NCI-H2196 treated with DMSO at 0.1 percent for 48 hours (cell line): ENCODE measurements at regions not wholly inside any gene's neighbourhood (a gene's known extent, or its start where the extent isn't known, plus 50 kb on each side); places are given as distances from the start of the nearest gene placed in this dataset.
"Not testable (repeated sequence)": the region's sequence is repeated elsewhere in the genome, so short reads cannot be mapped to it uniquely, and the experiment has no call there.

Source experiments
- DNase-seq: peaks from one replicate; lab custom pipeline; 2025; ENCODE audit not compliant: unreplicated experiment; lab: John Stamatoyannopoulos, UW

- no peak for DNase-seq
These were observed 156.0 kb upstream of the BCOR start for GRCh38 chrX:40253771-40254170.

- no peak for DNase-seq
These were observed 151.8 kb upstream of the BCOR start for GRCh38 chrX:40249582-40249981.

GRCh38 chrX:40248822-40249221 lies 151.1 kb upstream of the BCOR start:
- no peak for DNase-seq

GRCh38 chrX:40247848-40248622 lies 150.3 kb upstream of the BCOR start:
- DNase-seq: no peak

GRCh38 chrX:40247382-40247781 lies 149.6 kb upstream of the BCOR start:
- DNase-seq: no peak

- DNase-seq: no peak
These were observed 147.8 kb upstream of the BCOR start for GRCh38 chrX:40245488-40246071.

GRCh38 chrX:40244980-40245379 lies 147.2 kb upstream of the BCOR start:
- no peak for DNase-seq

GRCh38 chrX:40243755-40244515 lies 146.2 kb upstream of the BCOR start:
- no peak for DNase-seq

- DNase-seq: no peak
These were observed 143.1 kb upstream of the BCOR start for GRCh38 chrX:40240844-40241243.

GRCh38 chrX:40237731-40238178 lies 140.0 kb upstream of the BCOR start:
- no peak for DNase-seq

GRCh38 chrX:40230646-40231045 lies 132.9 kb upstream of the BCOR start:
- no peak for DNase-seq

- no peak for DNase-seq
These were observed 129.4 kb upstream of the BCOR start for GRCh38 chrX:40227125-40227524.

- DNase-seq: no peak
These were observed 126.9 kb upstream of the BCOR start for GRCh38 chrX:40224658-40225057.

GRCh38 chrX:40222612-40223011 lies 124.9 kb upstream of the BCOR start:
- DNase-seq: not testable (repeated sequence)

GRCh38 chrX:40213092-40213491 lies 115.3 kb upstream of the BCOR start:
- DNase-seq: no peak

- no peak for DNase-seq
These were observed 112.3 kb upstream of the BCOR start for GRCh38 chrX:40209951-40210617.

GRCh38 chrX:40207626-40208025 lies 109.9 kb upstream of the BCOR start:
- DNase-seq: no peak

- DNase-seq: no peak
These were observed 107.7 kb upstream of the BCOR start for GRCh38 chrX:40205471-40205870.

- no peak for DNase-seq
These were observed 104.7 kb upstream of the BCOR start for GRCh38 chrX:40202456-40202855.

- DNase-seq: no peak
These were observed 103.6 kb upstream of the BCOR start for GRCh38 chrX:40201329-40201885.

- no peak for DNase-seq
These were observed 101.9 kb upstream of the BCOR start for GRCh38 chrX:40199704-40200103.
